Lower leg skin (tissue), 4 donors: ENCODE measurements at regions not wholly inside any gene's neighbourhood (a gene's known extent, or its start where the extent isn't known, plus 50 kb on each side); places are given as distances from the start of the nearest gene placed in this dataset.

Experiments
- DNase-seq, 2 donors: peaks; one replicate each; pipeline ENCODE4 v3.0.0-alpha.2; 2019; ENCODE audit warnings: low spot score in 2 of 2
- H3K4me3 ChIP-seq: fragments of 200-600 bp; sonication (generic); 2 replicates; pipeline ENCODE4 v1.5.1; 2017; ENCODE audit warnings: mild to moderate bottlenecking, low read depth; ENCODE audit not compliant: poor library complexity, severe bottlenecking
- POLR2A ChIP-seq, 2 donors: fragments of 450-650 bp; IDR thresholded peaks; one replicate each; pipeline ENCODE4 v1.6.1; 2016 to 2017; ENCODE audit warnings: antibody characterized with exemption in 2 of 2, mild to moderate bottlenecking in 1 of 2, moderate library complexity in 1 of 2
- WGBS, 2 donors: methylation state at CpG; one replicate each; pipeline ENCODE4 v1.1.5; 2018; 5-methylcytosine and 5-hydroxymethylcytosine counted together
- intact Hi-C: fragments of 100-400 bp; cut with DNase I; formaldehyde crosslinking; loops from one replicate; pipeline ENCODE4 v1.15.0; 2023; ENCODE audit warnings: low total_unique reads
- TF ChIP-seq, protein P1 (sequence below), 3 donors: fragments of 450-650 bp; IDR thresholded peaks; one replicate each; pipeline ENCODE4 v1.5.1; 2016; ENCODE audit warnings: antibody characterized with exemption in 3 of 3, mild to moderate bottlenecking in 3 of 3, moderate library complexity in 2 of 3

DNA sequence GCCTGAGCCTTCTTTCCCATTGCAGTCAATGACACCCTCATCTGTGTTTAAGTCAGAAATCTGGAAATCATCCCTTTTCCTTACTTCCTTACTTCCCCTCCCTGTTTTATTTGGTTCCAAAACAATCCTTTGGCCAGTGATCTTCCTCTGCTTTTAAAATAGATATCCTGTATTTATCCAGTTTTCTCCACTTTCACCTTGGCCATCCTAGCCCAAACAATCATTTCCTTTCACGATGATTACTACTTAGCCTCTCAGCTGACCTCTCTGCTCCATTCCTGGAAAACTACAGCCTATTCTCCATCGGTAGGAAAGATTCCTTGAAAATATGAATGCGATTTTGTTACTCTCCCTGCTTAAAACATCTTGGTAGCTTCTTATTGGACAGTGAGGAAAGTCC lies 565.4 kb downstream of the TLR4 start:
- no peak overlapping the region for H3K4me3 ChIP-seq
- DNase-seq = no peak
- intact Hi-C loops = loop anchor here (2.0 kb wide), 1 partner anchor 45 kb away; no protein-coding TSS in a partner anchor
- 76 to 79% methylated on average over 3 of the region's 3 CpGs for WGBS, 2 donors
- TF ChIP-seq POLR2A (IDR thresholded peaks at IDR 0.05) = no peak
- TF ChIP-seq, protein P1, sequence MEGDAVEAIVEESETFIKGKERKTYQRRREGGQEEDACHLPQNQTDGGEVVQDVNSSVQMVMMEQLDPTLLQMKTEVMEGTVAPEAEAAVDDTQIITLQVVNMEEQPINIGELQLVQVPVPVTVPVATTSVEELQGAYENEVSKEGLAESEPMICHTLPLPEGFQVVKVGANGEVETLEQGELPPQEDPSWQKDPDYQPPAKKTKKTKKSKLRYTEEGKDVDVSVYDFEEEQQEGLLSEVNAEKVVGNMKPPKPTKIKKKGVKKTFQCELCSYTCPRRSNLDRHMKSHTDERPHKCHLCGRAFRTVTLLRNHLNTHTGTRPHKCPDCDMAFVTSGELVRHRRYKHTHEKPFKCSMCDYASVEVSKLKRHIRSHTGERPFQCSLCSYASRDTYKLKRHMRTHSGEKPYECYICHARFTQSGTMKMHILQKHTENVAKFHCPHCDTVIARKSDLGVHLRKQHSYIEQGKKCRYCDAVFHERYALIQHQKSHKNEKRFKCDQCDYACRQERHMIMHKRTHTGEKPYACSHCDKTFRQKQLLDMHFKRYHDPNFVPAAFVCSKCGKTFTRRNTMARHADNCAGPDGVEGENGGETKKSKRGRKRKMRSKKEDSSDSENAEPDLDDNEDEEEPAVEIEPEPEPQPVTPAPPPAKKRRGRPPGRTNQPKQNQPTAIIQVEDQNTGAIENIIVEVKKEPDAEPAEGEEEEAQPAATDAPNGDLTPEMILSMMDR (IDR thresholded peaks at IDR 0.05) = no peak

GRCh38 chr9:118271331-118271730 lies 567.1 kb downstream of the TLR4 start:
- no peak overlapping the region for H3K4me3 ChIP-seq
- TF ChIP-seq, protein P1 (IDR thresholded peaks at IDR 0.05) = no peak
- no peak for TF ChIP-seq POLR2A (IDR thresholded peaks at IDR 0.05)
- intact Hi-C loops = loop anchor here (2.0 kb wide), 1 partner anchor 43 kb away; no protein-coding TSS in a partner anchor
- 65 to 66% methylated on average over 3 of the region's 3 CpGs for WGBS, 2 donors
- no peak for DNase-seq

DNA sequence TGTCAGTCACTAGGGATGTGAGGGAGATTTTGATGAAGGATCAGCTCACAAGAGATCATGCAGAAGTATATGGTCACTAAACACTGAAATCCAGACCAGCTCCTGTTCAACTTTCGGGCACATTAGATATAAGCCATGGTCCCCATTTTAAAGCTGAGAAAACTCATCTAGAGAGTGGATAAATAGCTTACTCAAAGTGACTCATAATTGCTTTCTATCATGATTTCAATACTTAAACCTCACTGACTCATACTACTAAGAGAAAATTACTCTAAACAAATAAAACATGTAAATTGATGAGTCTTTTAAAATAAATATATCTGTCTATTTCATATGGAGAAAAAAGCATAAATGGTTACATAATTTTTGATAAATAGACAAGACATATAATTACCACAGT lies 567.7 kb downstream of the TLR4 start:
- no peak for DNase-seq
- 65 to 84% methylated on average over 1 of the region's 1 CpG for WGBS, 2 donors
- TF ChIP-seq POLR2A (IDR thresholded peaks at IDR 0.05) = no peak
- TF ChIP-seq, protein P1 (IDR thresholded peaks at IDR 0.05) = no peak
- H3K4me3 ChIP-seq = no peak overlapping the region
- intact Hi-C loops = loop anchor here (2.0 kb wide), 1 partner anchor 43 kb away; no protein-coding TSS in a partner anchor

DNA sequence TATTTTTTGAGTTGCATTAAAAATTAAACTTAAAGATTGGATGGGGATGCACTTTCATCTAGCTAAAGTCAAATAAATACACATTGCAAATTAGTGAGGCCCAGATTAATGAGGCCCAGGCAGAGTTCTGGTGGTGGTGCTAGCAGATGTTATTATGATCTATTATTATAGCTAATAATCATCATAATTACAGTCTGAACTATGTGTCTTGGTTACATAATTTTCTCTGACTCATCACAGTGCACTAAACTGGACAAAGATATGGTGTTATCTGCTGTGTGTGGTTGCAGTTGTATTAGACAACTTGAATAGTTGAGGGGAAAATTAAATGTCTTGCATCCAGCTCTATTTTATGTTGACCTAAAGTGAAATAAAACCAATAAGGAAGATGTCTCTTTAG lies 568.8 kb downstream of the TLR4 start:
- no peak for TF ChIP-seq POLR2A (IDR thresholded peaks at IDR 0.05)
- TF ChIP-seq, protein P1 (IDR thresholded peaks at IDR 0.05) = no peak
- no peak overlapping the region for H3K4me3 ChIP-seq
- no peak for DNase-seq
- intact Hi-C loops = no loop called here

DNA sequence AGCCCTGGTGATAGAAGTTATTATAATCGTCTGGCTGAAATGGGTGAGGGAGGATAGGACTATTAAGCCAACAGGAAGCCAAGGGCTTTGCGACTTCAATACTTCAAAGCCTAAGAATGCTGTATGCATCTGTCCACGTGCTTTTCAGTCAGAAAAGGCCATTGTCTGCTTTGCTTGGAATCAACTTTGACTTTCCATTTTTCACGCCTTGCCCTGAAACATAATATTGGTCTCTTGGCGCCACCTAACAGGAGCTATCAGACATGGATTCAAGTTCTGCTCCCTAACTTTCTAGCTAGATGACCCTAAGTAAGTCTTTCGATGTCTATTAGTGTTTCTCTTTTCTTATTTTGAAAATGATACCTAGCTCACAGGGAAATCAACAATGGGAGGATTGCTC lies 572.6 kb downstream of the TLR4 start:
- 70 to 71% methylated on average over 6 of the region's 6 CpGs for WGBS, 2 donors
- no peak for TF ChIP-seq POLR2A (IDR thresholded peaks at IDR 0.05)
- TF ChIP-seq, protein P1 (IDR thresholded peaks at IDR 0.05) = no peak
- no peak overlapping the region for H3K4me3 ChIP-seq
- intact Hi-C loops = no loop called here
- DNase-seq = no peak

GRCh38 chr9:118281772-118282171 lies 577.6 kb downstream of the TLR4 start:
- H3K4me3 ChIP-seq = no peak overlapping the region
- TF ChIP-seq, protein P1 (IDR thresholded peaks at IDR 0.05) = no peak
- TF ChIP-seq POLR2A (IDR thresholded peaks at IDR 0.05) = no peak
- WGBS, 2 donors = 42 to 54% methylated on average over 3 of the region's 3 CpGs
- DNase-seq = no peak
- intact Hi-C loops = no loop called here
